Neural cell (in vitro differentiated cells): ENCODE measurements at regions not wholly inside any gene's neighbourhood (a gene's known extent, or its start where the extent isn't known, plus 50 kb on each side); places are given as distances from the start of the nearest gene placed in this dataset.

Experiments used
- EP300 ChIP-seq: fragments of 450-650 bp; conservative IDR thresholded peaks from 2 replicates; pipeline ENCODE4 v1.6.1; 2014; ENCODE audit warnings: antibody characterized with exemption, mild to moderate bottlenecking, moderate library complexity; ENCODE audit not compliant: poor library complexity, severe bottlenecking
- POLR2AphosphoS5 ChIP-seq: IDR thresholded peaks from 2 replicates; pipeline ENCODE4 v1.6.1; 2012
- TF ChIP-seq, protein P1 (sequence below): IDR thresholded peaks from 2 replicates; pipeline ENCODE4 v1.6.1; 2012; ENCODE audit warnings: borderline replicate concordance
- TF ChIP-seq, protein P2 (sequence below): fragments of 450-650 bp; IDR thresholded peaks from 2 replicates; pipeline ENCODE4 v1.5.1; 2014; ENCODE audit warnings: antibody characterized with exemption, mild to moderate bottlenecking, moderate library complexity; ENCODE audit not compliant: poor library complexity, severe bottlenecking

DNA sequence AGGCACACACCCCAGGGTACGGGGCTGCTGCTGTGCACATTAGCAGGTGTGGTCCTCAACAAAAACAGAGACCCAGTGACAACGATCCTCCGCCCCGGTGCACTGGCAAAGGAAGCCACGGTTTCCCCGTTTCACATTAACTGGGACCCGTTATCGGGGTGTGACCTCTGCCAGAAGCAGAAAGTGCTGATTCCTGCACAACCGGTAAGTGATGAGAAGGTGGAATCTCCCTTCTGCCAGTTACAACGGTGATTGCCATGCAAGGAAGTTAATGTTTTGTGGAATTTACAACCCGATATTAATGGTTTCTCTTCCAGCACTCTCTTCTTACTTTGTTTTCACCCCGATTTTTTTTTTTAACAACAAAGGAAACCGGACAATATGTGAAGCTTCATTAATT is 294.9 kb upstream of the IRX1 start:
- TF ChIP-seq, protein P1, sequence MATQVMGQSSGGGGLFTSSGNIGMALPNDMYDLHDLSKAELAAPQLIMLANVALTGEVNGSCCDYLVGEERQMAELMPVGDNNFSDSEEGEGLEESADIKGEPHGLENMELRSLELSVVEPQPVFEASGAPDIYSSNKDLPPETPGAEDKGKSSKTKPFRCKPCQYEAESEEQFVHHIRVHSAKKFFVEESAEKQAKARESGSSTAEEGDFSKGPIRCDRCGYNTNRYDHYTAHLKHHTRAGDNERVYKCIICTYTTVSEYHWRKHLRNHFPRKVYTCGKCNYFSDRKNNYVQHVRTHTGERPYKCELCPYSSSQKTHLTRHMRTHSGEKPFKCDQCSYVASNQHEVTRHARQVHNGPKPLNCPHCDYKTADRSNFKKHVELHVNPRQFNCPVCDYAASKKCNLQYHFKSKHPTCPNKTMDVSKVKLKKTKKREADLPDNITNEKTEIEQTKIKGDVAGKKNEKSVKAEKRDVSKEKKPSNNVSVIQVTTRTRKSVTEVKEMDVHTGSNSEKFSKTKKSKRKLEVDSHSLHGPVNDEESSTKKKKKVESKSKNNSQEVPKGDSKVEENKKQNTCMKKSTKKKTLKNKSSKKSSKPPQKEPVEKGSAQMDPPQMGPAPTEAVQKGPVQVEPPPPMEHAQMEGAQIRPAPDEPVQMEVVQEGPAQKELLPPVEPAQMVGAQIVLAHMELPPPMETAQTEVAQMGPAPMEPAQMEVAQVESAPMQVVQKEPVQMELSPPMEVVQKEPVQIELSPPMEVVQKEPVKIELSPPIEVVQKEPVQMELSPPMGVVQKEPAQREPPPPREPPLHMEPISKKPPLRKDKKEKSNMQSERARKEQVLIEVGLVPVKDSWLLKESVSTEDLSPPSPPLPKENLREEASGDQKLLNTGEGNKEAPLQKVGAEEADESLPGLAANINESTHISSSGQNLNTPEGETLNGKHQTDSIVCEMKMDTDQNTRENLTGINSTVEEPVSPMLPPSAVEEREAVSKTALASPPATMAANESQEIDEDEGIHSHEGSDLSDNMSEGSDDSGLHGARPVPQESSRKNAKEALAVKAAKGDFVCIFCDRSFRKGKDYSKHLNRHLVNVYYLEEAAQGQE, result no peak
- TF ChIP-seq, protein P2, sequence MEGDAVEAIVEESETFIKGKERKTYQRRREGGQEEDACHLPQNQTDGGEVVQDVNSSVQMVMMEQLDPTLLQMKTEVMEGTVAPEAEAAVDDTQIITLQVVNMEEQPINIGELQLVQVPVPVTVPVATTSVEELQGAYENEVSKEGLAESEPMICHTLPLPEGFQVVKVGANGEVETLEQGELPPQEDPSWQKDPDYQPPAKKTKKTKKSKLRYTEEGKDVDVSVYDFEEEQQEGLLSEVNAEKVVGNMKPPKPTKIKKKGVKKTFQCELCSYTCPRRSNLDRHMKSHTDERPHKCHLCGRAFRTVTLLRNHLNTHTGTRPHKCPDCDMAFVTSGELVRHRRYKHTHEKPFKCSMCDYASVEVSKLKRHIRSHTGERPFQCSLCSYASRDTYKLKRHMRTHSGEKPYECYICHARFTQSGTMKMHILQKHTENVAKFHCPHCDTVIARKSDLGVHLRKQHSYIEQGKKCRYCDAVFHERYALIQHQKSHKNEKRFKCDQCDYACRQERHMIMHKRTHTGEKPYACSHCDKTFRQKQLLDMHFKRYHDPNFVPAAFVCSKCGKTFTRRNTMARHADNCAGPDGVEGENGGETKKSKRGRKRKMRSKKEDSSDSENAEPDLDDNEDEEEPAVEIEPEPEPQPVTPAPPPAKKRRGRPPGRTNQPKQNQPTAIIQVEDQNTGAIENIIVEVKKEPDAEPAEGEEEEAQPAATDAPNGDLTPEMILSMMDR, result no peak
- TF ChIP-seq EP300 (no peak), POLR2AphosphoS5 (no peak)
